ENCODE measurements at regions not wholly inside any gene's neighbourhood (a gene's known extent, or its start where the extent isn't known, plus 50 kb on each side); places are given as distances from the start of the nearest gene placed in this dataset.

DNA sequence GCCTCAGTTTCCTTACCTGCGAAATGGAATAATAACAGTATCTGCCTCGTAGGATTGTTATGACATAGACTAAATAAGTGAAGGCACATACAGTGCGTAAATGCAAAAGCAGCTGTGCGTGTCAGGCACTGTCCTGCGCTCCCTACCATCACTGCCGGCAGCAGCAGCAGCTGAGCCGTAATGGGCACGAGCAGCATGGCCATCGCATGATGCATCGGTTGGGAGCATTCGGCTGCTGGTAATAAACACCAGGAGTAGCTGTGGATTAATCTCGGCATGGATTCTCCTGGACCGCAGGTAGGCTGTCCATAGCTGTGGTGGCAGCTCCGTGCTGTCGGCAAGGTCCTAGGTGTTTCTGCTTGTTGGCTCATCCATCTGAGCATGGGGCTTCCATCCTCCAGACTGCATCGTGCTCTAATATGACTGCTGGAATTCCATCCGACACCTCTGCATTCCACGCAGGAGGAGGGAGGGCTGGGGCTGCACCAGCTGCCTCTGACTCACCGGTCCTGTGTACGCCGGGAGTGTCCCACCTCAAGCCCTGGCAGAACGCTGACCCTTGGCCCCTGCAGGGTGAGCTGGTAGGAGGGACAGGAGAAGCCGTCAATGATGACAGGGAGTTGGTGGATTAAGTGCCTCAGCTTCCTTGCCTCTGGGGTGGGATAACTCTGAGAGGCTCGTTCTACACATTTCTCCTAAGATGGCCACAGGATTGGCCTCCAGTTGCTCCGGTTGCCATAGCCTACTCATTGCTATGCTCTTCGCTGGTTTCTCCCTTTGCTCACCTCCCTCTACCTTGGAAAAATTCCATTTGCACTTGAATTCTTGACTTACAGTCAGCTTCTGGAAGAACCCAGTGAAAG is 100.9 kb upstream of the PMEPA1 start:
- TF ChIP-seq, protein P1, sequence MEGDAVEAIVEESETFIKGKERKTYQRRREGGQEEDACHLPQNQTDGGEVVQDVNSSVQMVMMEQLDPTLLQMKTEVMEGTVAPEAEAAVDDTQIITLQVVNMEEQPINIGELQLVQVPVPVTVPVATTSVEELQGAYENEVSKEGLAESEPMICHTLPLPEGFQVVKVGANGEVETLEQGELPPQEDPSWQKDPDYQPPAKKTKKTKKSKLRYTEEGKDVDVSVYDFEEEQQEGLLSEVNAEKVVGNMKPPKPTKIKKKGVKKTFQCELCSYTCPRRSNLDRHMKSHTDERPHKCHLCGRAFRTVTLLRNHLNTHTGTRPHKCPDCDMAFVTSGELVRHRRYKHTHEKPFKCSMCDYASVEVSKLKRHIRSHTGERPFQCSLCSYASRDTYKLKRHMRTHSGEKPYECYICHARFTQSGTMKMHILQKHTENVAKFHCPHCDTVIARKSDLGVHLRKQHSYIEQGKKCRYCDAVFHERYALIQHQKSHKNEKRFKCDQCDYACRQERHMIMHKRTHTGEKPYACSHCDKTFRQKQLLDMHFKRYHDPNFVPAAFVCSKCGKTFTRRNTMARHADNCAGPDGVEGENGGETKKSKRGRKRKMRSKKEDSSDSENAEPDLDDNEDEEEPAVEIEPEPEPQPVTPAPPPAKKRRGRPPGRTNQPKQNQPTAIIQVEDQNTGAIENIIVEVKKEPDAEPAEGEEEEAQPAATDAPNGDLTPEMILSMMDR (IDR thresholded peaks at IDR 0.05; ENCODE audit: low read length) = no peak
- TF ChIP-seq EZH2 (IDR thresholded peaks at IDR 0.05; ENCODE audit: borderline replicate concordance, low read length) = no peak

All from OCI-LY1 (cell line).